C4-2B (cell line): ENCODE measurements at regions not wholly inside any gene's neighbourhood (a gene's known extent, or its start where the extent isn't known, plus 50 kb on each side); places are given as distances from the start of the nearest gene placed in this dataset.

ENCODE experiments used
- ZFX ChIP-seq: fragments of 450-650 bp; IDR thresholded peaks from 2 replicates; pipeline ENCODE4 v1.6.1; 2017
- TF ChIP-seq, protein P1 (sequence below): fragments of 450-650 bp; conservative IDR thresholded peaks from 2 replicates; pipeline ENCODE4 v1.5.1; 2017; ENCODE audit warnings: mild to moderate bottlenecking

DNA sequence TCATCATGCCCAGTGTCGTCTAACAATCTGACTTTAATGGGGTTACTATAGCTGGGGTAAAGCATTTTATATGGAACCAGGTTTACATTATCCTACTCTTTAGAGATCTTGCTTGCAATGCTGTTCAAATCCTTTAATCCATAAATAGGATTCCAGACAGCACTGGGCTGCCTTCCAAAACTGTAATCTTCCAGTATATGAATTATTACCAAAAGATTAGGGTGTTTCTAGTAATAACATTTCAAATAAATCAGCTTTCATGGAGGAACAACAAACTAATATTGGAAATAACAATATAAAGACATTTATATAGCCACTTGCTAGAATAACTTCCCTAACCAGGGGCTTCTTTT lies 88.6 kb upstream of the PLXNA2 start:
- TF ChIP-seq, protein P1, sequence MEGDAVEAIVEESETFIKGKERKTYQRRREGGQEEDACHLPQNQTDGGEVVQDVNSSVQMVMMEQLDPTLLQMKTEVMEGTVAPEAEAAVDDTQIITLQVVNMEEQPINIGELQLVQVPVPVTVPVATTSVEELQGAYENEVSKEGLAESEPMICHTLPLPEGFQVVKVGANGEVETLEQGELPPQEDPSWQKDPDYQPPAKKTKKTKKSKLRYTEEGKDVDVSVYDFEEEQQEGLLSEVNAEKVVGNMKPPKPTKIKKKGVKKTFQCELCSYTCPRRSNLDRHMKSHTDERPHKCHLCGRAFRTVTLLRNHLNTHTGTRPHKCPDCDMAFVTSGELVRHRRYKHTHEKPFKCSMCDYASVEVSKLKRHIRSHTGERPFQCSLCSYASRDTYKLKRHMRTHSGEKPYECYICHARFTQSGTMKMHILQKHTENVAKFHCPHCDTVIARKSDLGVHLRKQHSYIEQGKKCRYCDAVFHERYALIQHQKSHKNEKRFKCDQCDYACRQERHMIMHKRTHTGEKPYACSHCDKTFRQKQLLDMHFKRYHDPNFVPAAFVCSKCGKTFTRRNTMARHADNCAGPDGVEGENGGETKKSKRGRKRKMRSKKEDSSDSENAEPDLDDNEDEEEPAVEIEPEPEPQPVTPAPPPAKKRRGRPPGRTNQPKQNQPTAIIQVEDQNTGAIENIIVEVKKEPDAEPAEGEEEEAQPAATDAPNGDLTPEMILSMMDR: no peak
- no peak for TF ChIP-seq ZFX
